Hippocampal formation (tissue), 2 donors: ENCODE measurements at regions not wholly inside any gene's neighbourhood (a gene's known extent, or its start where the extent isn't known, plus 50 kb on each side); places are given as distances from the start of the nearest gene placed in this dataset.
"Not testable (repeated sequence)": the region's sequence is repeated elsewhere in the genome, so short reads cannot be mapped to it uniquely, and the experiment has no call there.

Experiments
- DNase-seq, 2 donors: peaks; one replicate each; lab custom pipeline; 2025; lab: John Stamatoyannopoulos, UW

DNA sequence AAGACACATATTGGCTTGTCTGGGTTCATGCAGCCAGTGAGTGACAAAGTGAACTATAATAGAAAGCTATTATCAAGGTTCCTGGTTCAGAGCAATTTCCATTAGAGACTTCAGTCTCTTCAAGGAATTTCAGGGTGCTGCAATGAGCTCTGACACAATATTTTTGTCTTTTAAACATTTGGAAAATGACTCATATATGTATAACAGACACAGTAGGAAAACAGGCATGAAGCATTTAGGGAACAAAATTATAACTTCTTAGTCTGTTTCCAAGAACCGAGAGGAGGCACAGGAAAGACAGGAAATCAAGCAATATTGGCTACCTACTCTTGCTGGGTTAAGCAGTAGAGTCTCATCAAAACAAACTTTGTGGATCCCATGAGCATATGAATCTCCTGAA lies 170.4 kb downstream of the PTPRC start:
- no peak for DNase-seq

DNA sequence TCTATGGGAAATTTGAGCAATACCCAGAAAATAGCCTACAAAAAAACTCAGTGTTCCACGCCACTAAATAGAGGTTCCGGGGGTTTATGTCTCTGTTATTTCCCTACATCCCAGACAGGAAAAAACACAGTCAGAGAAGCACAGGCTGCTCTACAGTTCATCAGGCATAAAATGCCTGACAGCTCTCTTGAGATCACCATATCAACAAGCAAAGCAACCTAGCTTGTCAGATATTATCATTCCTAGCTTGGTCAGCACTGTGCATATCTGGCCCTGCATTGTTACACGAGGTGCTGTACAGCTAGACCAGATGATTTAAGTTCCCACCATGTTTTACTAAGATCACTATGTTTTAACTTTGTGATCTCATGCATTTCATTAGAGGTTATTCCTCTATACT lies 172.6 kb downstream of the PTPRC start:
- DNase-seq: no peak

DNA sequence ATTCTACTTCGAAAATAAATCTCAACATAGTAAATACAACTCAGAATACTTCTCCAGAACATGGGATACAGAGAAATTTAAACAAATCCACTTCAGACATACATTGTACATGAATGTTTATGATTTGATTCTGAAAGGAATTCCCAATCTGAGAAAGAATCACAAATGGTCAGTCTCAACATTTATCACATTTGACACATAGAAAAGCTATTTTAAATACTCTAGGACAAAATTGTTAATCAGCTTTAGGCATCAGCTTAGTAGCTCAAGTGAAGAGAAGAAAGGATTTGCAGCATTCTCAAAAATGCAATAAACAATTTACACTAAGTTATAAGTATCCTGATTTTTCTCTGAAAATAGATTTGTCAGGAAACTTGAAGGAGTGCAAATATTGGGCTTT lies 184.8 kb downstream of the PTPRC start:
- no peak for DNase-seq

DNA sequence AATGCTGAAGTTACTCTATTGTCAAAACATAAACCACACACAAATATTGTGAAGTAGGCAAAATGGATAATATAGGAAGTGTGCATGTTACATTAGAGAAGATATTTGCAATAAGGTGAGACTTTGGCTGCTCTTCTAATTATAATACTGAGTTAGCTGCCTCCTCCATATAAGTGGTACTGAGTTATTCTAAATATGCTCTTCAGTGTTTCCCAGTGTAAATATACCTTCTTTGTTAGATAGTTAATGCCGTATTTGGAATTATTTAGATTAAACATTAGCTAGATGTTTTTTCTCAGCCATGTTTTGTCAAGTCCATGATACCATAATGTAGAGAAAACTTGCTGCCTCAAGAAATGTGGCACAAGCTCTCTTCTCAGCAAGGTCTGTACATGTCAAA lies 186.4 kb downstream of the PTPRC start:
- no peak for DNase-seq

DNA sequence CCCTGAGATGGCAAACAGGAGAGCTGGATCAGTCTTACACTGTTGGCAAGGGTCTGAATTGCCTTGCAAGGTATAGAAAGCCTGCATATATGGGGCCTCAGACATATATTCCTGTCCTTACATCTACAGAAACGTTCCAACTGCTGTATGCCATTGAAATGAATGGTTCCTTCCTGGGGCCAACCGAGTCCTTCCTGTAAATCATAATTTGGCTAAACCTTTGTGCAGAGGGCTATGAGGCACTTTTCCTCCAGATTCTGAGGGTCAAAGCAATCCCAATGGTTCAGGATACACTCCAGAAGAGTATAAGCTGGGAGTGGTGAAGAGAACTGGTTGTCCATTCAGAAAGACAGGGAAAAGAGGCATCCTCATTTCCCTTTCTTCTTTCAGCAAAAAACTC lies 190.5 kb downstream of the PTPRC start:
- no peak for DNase-seq

DNA sequence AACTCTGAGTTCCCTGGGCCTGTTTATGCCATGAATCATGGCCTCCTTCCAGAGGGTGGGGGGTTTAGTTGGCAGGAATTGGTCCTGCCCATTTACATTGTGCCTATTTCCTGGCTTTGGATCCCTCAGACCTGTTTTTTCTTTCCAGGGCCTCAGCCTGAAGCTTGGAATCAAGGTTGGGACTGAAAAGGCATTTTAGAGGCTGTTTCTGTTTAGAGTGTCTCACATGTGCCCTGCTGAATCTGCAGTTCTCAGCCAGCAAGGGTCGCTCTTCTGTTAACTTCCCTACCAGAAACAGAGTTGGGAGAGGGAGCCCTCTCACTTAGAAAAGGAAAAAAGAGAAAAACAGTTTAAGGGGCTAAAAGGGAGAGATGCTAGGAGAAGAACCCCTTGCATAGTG lies 191.1 kb downstream of the PTPRC start:
- no peak for DNase-seq

DNA sequence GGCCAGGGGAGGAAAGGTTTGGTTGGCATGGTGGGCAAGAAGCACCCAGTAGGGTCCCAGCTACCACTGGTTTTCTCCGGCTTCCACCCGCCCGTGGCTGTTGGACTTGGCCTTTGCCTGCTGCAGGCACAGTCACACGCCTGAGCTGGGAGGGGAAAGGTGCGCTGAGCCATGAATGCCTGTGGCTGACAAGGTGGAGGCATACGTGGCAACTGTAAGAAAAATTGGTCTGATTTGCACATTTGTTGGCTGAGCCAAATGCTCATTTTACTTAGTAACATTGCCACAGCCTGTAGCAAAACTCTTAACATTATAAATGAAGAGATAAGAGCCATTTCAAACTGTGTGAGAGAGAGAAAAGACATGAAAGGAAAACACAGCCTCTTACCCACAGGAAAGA lies 191.6 kb downstream of the PTPRC start:
- DNase-seq: no peak

DNA sequence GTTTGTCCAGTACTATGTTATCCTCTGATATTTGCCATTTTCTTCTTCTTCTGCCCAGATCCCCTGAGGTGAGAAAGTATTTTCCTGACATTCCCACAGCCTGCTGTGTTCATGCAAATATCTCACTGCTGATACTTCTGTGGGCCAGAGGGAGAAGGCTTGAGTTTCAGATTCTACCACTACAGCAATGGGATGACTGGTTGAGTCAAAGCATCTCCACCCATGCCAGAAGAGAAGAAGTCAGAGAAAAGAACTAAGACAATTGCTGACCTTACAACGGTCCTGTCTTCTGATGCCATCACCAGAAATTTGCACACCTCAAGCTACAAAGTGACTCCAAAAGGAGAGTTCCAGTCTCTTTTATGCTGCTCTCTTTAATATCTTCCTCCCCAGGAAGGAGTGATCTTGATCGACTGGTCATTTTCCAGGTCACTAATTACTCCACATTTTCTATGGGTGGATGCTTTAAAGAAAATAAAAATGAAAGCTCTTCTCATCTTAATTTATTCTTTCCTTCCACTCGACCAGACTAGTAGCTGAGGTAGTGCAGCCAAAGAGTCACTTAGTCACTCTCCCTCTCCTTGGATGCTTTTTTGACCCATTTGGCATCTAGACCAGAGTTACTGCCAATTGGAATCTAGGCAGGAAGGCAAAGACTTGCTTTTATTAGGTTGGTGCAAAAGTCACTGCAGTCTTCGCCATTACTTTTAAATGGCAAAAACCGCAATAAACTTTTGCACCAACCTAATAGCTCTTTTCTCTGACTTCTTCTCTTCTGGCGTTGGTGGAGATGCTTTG lies 195.1 kb downstream of the PTPRC start:
- DNase-seq: no peak

DNA sequence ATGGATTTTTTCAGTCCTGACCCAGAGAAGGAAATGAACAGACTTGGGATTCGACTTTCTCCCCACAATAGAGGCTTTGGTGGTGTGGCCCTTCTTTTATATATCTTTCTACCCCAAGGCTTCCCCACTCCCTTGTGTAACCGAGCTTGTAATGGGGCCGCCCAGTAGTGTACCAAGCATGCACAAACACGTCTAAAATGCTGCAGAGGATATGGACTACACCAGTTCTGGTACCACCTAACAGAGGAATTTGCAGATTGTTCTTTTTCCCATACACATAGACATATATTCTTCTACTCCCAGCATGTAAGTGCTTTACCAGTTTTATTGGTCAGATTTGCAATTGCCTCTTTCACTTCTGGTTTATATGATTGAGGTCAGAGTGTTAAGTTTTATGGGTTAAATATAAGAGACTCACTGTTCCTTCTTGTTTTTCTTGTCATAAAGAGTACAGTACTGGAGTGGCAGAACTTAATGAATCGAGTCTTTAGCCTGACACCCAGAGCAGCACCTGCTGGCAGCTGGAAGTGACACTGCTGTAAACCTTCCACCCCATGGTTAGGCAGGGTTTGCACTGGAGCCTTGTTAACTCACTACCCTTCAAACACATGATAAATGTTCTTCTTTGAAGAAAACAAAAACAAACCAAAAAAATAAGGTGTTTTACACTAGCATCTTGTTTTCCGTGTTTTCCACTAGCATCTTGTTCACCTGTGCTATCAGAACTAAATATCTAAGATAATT lies 198.6 kb downstream of the PTPRC start:
- no peak for DNase-seq

DNA sequence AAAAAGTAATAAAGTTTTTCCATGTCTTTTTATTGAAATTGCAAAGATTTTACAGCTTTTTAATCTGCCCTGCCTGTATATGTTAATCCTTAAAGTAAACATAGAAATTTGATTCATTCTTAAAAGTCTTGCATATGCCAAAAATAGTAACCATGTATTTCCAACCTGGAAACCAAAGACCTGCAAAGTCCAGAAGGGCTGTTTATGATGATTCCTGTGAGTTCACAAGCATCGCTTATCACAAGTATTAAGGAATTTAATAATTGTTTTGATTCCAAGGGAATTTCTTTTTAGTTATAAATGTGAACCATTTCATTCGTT lies 199.1 kb downstream of the PTPRC start:
- no peak for DNase-seq

DNA sequence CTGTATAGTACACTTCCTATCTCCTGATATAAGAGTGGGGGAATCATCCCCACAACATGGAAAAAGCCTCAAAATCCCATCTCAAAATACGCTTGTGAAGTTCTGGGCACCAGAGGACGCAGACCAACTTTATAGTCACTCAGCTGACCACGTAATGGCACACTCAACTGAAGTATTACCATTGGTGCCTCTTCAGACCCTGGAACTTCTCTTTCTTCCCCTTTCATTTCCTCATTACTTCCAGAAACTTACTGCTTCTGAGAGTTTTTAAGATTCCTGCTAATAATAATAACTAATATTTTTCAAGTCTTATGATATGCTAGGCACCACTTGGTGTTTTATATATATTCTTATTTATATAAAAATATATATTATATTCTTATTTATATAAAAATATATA lies 202.6 kb downstream of the PTPRC start:
- DNase-seq: no peak

DNA sequence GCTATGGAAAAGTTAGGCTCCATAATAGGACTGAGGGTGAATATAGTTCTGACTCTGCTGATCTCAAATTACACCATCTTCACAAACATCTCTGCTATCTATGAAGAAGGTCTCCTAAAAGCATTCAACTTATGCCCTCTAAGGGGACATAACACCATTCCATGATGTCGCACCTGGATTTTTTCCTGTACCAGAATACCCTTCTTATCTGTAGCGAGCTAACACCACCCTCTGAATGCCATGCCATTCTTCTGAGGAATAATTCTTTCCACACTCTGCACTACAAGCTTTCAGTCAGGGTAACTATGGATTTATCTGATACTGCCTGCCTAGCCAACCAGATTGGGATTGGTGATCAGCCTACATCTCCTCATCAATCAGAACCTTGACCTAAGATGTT lies 203.8 kb downstream of the PTPRC start:
- DNase-seq: no peak

DNA sequence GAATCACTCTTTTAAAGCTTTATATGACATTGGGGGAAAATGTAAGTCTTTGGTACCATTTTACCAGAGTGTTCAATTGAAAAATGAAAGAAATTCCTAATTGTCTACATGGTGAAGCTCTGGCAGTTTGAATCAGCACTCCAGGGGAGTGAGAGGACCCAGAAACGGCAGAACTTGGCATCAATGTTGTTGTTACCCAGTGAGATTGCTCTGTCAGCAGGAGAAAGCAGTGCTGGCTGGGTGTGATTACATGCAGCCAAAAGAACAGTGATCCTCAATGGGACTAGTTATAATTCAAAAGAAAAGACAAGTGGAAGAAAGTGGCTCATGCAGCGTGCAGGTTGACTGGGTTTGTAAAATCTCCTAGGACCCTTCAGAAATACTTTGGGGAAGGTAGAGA lies 206.4 kb downstream of the PTPRC start:
- no peak for DNase-seq

DNA sequence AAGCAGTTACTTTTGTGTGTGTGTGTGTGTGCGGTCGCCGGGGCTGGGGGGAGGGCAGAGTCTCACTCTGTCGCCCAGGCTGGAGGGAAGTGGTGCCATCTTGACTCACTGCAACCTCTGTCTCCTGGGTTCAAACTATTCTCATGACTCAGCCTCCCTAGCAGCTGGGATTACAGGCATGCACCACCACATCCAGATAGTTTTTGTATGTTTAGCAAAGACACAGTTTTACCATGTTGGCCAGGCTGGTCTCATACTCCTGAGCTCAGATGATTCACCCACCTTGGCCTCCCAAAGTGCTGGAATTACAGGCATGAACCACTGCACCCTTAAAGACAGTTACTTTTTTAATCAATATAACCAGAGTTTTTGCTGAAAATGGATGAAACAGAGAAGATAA lies 207.0 kb downstream of the PTPRC start:
- DNase-seq: no peak

DNA sequence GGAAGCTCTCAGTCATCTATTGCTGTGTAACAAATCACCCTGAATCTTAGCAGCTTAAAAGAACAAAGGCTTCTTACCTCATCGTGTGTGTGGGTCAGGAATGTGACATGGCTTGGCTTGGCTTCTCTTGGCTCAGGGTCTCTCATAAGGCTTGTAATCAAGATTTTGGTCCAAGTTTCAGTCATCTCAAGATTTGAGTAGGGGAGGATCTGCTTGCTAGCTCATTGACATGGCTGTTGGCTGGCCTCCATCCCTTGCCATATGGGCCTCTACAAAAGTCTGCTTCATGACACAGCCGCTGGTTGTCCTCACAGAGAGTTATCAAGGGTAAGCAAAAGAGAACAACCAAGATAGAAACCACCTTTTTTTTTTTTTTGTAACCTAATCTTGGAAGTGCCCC lies 207.7 kb downstream of the PTPRC start:
- DNase-seq: no peak

DNA sequence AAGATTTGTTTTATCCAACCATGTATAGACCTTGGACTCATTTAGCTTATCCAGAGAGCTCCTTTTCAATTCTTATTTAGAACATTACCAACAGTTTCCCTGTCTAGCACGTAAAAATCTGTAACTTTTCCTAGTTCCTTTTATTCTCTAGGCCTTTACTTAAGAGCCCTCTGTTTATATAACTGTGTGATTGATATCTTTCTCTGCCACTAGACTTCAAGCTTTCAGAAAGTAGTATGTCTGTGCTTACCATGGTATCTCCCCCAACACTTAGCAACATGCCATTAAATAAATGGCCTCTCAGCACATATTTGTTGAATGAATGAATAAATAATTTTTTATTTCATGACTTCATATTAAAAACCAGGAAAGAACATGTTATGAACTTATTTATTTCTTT lies 209.4 kb downstream of the PTPRC start:
- no peak for DNase-seq

DNA sequence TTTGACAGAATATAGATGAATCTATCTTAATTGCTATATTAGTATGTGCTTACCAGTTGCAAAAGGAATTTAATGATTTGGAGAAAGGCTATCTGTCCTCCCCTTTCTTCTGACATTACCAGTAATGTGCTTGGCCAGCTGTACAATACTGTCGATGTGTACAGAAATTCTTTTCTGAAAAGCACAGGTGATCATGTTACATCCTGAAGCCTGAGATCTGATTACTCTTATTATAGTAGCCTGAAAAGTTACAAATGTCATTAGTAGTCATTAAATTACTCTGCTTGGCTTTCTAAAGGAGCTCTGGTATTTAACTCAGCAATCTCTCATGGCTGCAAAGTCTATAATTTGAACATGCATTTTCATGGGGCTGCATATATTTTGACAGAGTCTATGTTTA lies 209.8 kb downstream of the PTPRC start:
- no peak for DNase-seq

DNA sequence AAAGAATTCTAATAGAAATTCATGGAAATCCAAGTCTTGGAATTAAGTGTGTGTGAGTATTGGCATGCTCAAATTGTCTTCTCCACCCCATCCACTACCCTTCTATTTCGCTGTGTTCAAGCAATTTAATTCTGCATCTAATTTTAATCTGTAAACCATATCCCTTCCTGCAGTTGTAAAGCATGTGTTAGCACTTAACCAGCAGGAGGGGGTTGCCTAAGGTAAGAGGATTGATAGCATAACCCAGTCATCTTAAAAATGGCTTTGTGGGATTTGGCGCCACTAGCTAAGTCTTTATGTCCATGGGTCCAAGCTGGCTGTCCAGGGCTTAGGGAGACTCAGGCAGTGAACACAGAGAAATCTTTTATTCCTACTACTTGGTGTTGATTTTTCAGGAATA lies 210.3 kb downstream of the PTPRC start:
- DNase-seq: no peak

DNA sequence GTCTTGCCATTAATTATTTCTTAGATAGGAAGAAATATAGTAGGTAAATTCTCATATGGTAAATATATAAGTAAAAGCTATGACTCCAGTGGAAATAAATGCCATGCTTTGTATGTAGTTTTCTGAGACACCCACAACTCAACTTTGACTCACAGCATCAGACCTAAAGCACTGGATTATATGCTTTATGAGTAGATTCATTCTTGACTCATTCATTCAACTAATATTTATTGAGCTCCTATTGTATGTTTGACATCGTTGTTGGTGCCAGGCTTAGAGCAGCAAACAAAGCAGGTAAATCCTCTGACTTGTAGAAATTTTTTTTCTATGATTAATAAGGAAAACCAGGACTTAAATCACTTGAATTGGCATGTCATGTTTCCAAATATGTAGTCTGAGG lies 211.4 kb downstream of the PTPRC start:
- DNase-seq: no peak

DNA sequence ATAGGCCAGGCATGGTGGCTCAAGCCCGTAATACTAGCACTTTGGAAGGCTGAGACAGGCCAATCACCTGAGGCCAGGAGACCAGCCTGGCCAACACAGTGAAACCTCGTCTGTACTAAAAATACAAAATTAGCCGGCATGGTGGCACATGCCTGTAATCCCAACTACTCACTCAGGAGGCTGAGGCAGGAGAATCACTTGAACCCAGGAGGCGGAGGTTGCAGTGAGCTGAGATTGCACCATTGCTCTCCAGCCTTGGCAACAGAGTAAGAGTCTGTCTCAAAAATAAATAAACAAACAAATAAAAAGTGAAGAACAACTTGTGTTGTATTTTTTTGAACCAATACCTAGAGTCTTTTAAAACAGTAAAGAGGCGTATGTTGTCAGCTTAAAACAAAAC lies 212.1 kb downstream of the PTPRC start:
- not testable (repeated sequence) for DNase-seq

DNA sequence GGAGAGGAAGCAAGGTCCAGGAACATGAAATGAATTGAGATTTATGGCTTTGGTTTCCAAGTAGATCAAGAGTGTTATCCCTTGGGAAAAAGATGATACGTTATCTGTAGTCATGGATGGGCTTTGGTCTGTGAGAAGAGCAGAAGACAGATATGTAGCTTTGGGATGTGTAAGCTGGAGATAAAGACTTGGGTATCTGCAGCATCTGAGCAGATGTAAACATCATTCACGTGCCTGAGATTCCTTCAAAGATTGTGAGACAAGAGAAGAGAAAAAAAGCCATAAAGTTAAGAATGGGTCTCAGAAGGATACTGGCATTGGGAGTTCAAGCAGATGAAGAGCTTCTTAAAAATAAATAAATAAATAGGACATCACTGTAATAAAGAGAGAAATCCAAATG lies 217.8 kb downstream of the PTPRC start:
- no peak for DNase-seq

DNA sequence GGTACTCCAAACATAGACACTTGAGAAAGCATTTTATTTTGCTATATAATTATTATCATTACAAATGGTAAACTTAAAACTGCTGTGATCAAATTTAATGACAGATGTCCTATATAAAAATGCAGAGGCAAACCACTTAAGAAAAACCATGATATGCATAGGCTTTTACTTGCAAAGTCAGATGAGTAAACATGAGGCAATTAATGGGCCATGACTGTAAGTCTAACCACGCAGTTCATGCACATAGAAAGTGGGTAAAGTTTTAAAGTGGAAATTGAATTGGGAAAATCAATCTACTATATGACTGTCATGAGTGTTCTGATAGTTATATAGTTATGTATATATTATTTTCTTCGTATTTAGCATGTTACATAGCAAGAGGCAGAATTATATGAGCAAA lies 219.2 kb downstream of the PTPRC start:
- no peak for DNase-seq

DNA sequence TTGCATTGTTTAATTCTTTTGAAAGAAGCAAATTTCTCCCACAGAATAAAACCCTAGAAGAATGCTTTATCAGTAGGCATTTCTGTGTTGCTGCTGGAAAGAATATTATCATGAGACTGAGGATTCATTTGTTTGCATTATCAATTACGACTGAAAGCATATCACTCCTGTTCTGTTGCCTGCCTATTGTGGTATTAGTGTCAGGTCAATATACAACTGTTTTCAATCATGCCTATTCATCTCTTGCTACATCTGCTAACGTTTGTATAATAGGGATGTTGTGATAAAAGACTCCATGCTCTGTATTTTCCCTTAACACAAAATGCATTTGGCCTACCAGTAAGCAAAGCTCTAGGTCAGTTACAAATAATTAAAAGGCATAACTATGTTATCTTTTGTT lies 221.5 kb downstream of the PTPRC start:
- no peak for DNase-seq

DNA sequence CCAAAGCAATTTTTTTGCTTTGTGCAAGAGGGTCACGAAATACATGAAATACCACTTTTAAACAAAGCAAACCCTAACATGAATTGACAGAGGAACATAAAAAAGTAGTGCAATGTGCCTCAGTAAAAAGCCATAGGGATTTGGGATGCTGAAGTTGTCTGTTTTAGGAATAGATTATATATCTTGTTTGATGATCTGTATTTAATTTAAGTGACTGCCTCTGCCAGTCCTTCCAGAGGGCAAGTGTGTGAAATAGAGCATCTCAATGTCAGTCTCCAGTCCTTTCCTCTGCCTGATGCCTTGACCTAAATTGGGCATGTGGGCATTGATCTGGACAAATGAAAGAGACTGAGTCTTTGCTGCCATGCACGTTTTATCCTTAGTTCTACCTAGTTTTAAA lies 222.8 kb downstream of the PTPRC start:
- DNase-seq: no peak
